ENCODE measurements at regions not wholly inside any gene's neighbourhood (a gene's known extent, or its start where the extent isn't known, plus 50 kb on each side); places are given as distances from the start of the nearest gene placed in this dataset.

GRCh38 chr2:78734221-78734620 is 291.3 kb upstream of the REG3G start:
- H3K27ac ChIP-seq (ENCODE audit: insufficient read depth, low read length): no peak overlapping the region
- H3K4me3 ChIP-seq (replicated peaks in 1 of 4; ENCODE audit: control extremely low read depth in 1 of 4, insufficient read depth in 1 of 4, low read depth in 3 of 4, low read length in 4 of 4): no peak overlapping the region
- H3K27me3 ChIP-seq (ENCODE audit: control insufficient read depth, insufficient read depth, low read length): no peaks in the 10 kb centered on the region
- no peak overlapping the region for H3K4me2 ChIP-seq (ENCODE audit: extremely low read depth, insufficient read depth, low read length)
- DNase-seq (ENCODE audit: low read depth in 2 of 2): no peak
- no peaks in the 10 kb centered on the region for H3K4me1 ChIP-seq (ENCODE audit: control insufficient read depth, extremely low read depth, insufficient read depth, low read length)
- TF ChIP-seq CTCF (conservative IDR thresholded peaks at IDR 0.05 in 1 of 2, IDR thresholded peaks at IDR 0.05 in 1 of 2; ENCODE audit: low read depth in 1 of 2, low read length in 2 of 2) (no peak), EZH2 (IDR thresholded peaks at IDR 0.05; ENCODE audit: low read length, missing control alignments) (no peak)
- H2AFZ ChIP-seq (ENCODE audit: low read length): no peak overlapping the region
- no peaks in the 10 kb centered on the region for H3K9me3 ChIP-seq (ENCODE audit: control insufficient read depth, insufficient read depth, low read depth, low read length)
- H4K20me1 ChIP-seq (ENCODE audit: control insufficient read depth, extremely low read depth, insufficient read depth, low read length): no peaks in the 10 kb centered on the region
- no peaks in the 10 kb centered on the region for H3K36me3 ChIP-seq (ENCODE audit: control insufficient read depth, insufficient read depth, low read length)
- no peak overlapping the region for H3K9ac ChIP-seq (ENCODE audit: insufficient read depth, low read length)
- no peaks in the 10 kb centered on the region for H3K79me2 ChIP-seq (ENCODE audit: control insufficient read depth, insufficient read depth, low read length)

GRCh38 chr2:78739282-78739681 is 286.2 kb upstream of the REG3G start:
- Histone ChIP-seq H3K4me2 (ENCODE audit: extremely low read depth, insufficient read depth, low read length) (no peak overlapping the region), H3K4me3 (replicated peaks in 1 of 4; ENCODE audit: control extremely low read depth in 1 of 4, insufficient read depth in 1 of 4, low read depth in 3 of 4, low read length in 4 of 4) (no peak overlapping the region)

GRCh38 chr2:78749638-78750037 is 275.9 kb upstream of the REG3G start:
- no peak for TF ChIP-seq CTCF (conservative IDR thresholded peaks at IDR 0.05 in 1 of 2, IDR thresholded peaks at IDR 0.05 in 1 of 2; ENCODE audit: low read depth in 1 of 2, low read length in 2 of 2)
- H3K4me3 ChIP-seq (replicated peaks in 1 of 4; ENCODE audit: control extremely low read depth in 1 of 4, insufficient read depth in 1 of 4, low read depth in 3 of 4, low read length in 4 of 4): no peak overlapping the region
- no peaks in the 10 kb centered on the region for H3K4me1 ChIP-seq (ENCODE audit: control insufficient read depth, extremely low read depth, insufficient read depth, low read length)
- no peaks in the 10 kb centered on the region for H3K79me2 ChIP-seq (ENCODE audit: control insufficient read depth, insufficient read depth, low read length)
- DNase-seq (ENCODE audit: low read depth in 2 of 2): no peak
- H3K27ac ChIP-seq (ENCODE audit: insufficient read depth, low read length): no peak overlapping the region
- H3K36me3 ChIP-seq (ENCODE audit: control insufficient read depth, insufficient read depth, low read length): no peaks in the 10 kb centered on the region
- no peak overlapping the region for H3K4me2 ChIP-seq (ENCODE audit: extremely low read depth, insufficient read depth, low read length)
- no peak overlapping the region for H2AFZ ChIP-seq (ENCODE audit: low read length)
- H4K20me1 ChIP-seq (ENCODE audit: control insufficient read depth, extremely low read depth, insufficient read depth, low read length): no peaks in the 10 kb centered on the region
- H3K9ac ChIP-seq (ENCODE audit: insufficient read depth, low read length): no peak overlapping the region
- H3K9me3 ChIP-seq (ENCODE audit: control insufficient read depth, insufficient read depth, low read depth, low read length): no peaks in the 10 kb centered on the region
- H3K27me3 ChIP-seq (ENCODE audit: control insufficient read depth, insufficient read depth, low read length): no peaks in the 10 kb centered on the region

More at GRCh38 chr2:78739282-78739681, 286.2 kb upstream of the REG3G start:
- H4K20me1 ChIP-seq (ENCODE audit: control insufficient read depth, extremely low read depth, insufficient read depth, low read length): no peaks in the 10 kb centered on the region
- no peak overlapping the region for H2AFZ ChIP-seq (ENCODE audit: low read length)
- no peaks in the 10 kb centered on the region for H3K79me2 ChIP-seq (ENCODE audit: control insufficient read depth, insufficient read depth, low read length)
- H3K9ac ChIP-seq (ENCODE audit: insufficient read depth, low read length): no peak overlapping the region
- no peaks in the 10 kb centered on the region for H3K36me3 ChIP-seq (ENCODE audit: control insufficient read depth, insufficient read depth, low read length)
- TF ChIP-seq CTCF (conservative IDR thresholded peaks at IDR 0.05 in 1 of 2, IDR thresholded peaks at IDR 0.05 in 1 of 2; ENCODE audit: low read depth in 1 of 2, low read length in 2 of 2) (no peak), EZH2 (IDR thresholded peaks at IDR 0.05; ENCODE audit: low read length, missing control alignments) (no peak)
- DNase-seq (ENCODE audit: low read depth in 2 of 2): no peak
- no peak overlapping the region for H3K27ac ChIP-seq (ENCODE audit: insufficient read depth, low read length)
- H3K27me3 ChIP-seq (ENCODE audit: control insufficient read depth, insufficient read depth, low read length): no peaks in the 10 kb centered on the region
- H3K4me1 ChIP-seq (ENCODE audit: control insufficient read depth, extremely low read depth, insufficient read depth, low read length): no peaks in the 10 kb centered on the region
- no peaks in the 10 kb centered on the region for H3K9me3 ChIP-seq (ENCODE audit: control insufficient read depth, insufficient read depth, low read depth, low read length)
